Central memory CD8-positive, alpha-beta T cell (primary cell): ENCODE measurements at regions not wholly inside any gene's neighbourhood (a gene's known extent, or its start where the extent isn't known, plus 50 kb on each side); places are given as distances from the start of the nearest gene placed in this dataset.

ENCODE experiments used
- ATAC-seq: fragments of 150-1000 bp; cut with Tn5 transposase; replicated peaks from 2 replicates; pipeline ENCODE4 v1.10.0; 2022; ENCODE audit warnings: mild to moderate bottlenecking, moderate FRiP score, moderate number of reproducible peaks; ENCODE audit not compliant: poor library complexity, severe bottlenecking; ENCODE audit errors: extremely low read depth
- DNase-seq, 2 donors: peaks; one replicate each; pipeline ENCODE4 v3.0.0; 2021; ENCODE audit warnings: low spot score in 2 of 2
- H3K27ac Mint-ChIP-seq: one replicate; pipeline ENCODE4 v1.8.0; 2022; ENCODE audit warnings: low read depth, mild to moderate bottlenecking, moderate library complexity, mixed read lengths
- H3K27me3 Mint-ChIP-seq: one replicate; pipeline ENCODE4 v1.8.0; 2022; ENCODE audit warnings: mixed read lengths
- H3K36me3 Mint-ChIP-seq: one replicate; pipeline ENCODE4 v1.8.0; 2022; ENCODE audit warnings: mild to moderate bottlenecking, moderate library complexity, mixed read lengths; ENCODE audit not compliant: insufficient read depth
- H3K4me1 Mint-ChIP-seq: one replicate; pipeline ENCODE4 v1.8.0; 2022; ENCODE audit warnings: mixed read lengths
- H3K4me3 Mint-ChIP-seq: one replicate; pipeline ENCODE4 v1.8.0; 2022; ENCODE audit warnings: mild to moderate bottlenecking, moderate library complexity, mixed read lengths
- H3K9me3 Mint-ChIP-seq: one replicate; pipeline ENCODE4 v1.8.0; 2022; ENCODE audit warnings: mixed read lengths

DNA sequence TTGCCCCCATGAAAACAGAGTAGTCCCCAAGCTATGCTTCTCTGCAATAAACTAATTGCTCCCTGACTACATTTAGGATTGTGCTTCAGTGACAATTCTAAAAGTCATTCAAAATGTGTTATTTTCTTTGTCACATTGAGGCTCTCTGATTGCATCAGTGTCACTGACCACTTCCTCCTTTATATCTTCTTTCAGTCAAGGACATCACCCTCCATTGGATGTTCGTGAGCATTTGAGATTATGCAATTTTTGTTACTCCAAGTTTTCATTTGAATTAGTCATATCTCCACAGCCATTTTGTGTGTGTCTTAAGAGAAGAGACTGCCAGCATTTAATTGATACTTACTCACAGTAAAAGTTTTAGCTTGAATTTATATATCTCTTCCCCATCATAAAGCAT is 780.8 kb upstream of the GCFC2 start:
- DNase-seq (no peak), ATAC-seq (no peak)
- Mint-ChIP-seq H3K4me3 (no peak overlapping the region), H3K27me3 (no peaks in the 10 kb centered on the region), H3K9me3 (peaks cover 12% of the 10 kb centered on the region), H3K27ac (no peak overlapping the region), H3K36me3 (no peaks in the 10 kb centered on the region), H3K4me1 (no peaks in the 10 kb centered on the region)

DNA sequence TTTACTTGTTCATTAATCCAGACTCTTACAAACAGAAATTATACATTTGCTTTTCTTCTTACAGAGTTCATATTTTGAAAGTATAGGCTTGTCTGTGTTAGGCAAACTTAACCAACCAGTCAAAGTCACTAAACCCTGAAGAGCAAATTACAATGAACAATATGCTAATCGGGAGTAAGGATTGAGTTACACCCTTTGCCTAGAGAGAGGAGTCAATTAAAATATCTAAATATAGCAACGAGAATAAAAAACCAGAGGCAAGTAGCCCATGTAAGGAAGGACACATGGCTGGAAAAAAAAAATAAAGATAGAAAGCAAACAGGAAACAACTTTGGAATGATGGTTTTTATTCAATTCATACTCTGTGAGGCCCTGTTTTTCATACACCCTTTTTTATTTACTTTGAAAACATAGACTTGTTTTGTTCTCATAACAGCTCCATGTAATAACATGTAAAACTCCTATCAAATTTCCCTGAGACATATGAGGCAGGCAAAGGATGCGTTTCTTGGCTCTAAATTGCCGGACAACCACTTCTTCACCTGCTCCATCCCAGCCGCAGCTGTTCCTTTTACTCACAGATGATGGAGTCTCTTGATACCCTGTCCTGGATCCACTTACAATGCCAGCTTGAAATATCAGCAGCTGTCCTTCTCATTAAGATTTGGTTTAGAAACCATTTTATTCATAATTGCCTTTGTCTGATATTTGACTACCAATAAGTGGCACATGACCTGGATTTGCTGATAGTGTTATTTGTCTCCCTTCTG is 767.7 kb upstream of the GCFC2 start:
- H3K27ac Mint-ChIP-seq = no peak overlapping the region
- no peak for ATAC-seq
- DNase-seq = no peak

DNA sequence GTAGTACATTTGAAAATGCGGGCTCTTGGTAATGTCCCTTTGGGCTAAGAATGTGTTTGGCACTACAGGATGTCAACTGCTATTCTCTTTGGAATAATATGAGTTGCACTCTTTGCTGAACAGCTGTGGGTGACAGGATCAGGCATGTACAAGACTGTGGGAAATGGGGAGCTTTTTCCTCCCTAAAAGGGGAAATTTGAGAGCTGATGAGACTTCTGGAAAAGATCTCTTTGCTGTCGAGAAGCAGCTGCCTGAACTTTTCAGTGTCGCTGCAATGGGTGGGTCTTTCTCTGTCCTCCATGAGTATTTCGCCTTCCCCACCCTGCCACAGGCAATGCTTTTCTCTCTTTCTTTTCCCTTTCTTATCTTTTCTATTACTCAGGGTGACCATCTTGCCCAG is 762.2 kb upstream of the GCFC2 start:
- ATAC-seq (no peak), DNase-seq (no peak)
- Mint-ChIP-seq H3K27ac (no peak overlapping the region), H3K4me3 (no peak overlapping the region), H3K9me3 (peaks cover 6% of the 10 kb centered on the region), H3K4me1 (no peaks in the 10 kb centered on the region), H3K36me3 (no peaks in the 10 kb centered on the region), H3K27me3 (no peaks in the 10 kb centered on the region)

More for the DNA sequence above, 767.7 kb upstream of the GCFC2 start:
- Mint-ChIP-seq H3K4me3 (no peak overlapping the region), H3K27me3 (no peaks in the 10 kb centered on the region), H3K4me1 (no peaks in the 10 kb centered on the region), H3K36me3 (no peaks in the 10 kb centered on the region), H3K9me3 (peaks cover 21% of the 10 kb centered on the region)

DNA sequence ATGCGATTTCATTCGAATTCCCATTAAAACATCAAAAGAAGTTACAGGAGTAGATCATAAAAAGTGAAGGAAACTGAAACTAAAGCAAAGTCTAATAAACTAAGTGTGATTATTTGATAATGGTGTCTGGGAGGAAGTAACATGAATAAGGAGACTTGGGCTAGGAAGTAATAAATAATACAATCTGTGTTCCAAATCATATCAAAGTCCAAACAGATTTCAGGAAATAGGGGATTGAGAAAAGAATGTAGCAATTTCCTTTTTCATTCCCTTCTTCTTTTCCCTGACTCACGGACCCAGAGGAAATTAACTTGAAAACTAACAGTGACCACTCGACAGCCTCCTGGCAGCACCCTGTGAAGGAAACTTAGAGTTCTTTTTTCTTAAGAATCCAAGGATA is 758.4 kb upstream of the GCFC2 start:
- no peak for ATAC-seq
- DNase-seq = no peak

DNA sequence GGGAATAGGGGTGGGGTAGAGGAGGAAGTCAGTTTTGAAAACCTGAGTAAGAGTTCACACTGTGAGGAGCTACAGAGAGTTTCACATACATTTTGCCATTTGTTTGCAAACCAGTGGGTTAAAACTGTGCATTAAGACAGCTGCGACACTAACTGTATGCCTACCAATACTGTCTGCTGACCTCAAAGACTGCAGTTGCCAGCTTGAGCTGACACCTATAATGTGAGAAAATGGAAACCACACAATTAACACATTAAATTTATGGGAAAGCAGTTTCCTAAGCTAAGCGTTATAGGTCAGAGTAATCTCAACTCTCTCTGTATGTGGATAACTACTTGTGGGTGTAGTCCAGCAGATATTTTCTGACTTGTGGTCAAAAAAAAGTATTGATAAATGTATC is 756.6 kb upstream of the GCFC2 start:
- H3K27ac Mint-ChIP-seq = no peak overlapping the region
- DNase-seq (no peak), ATAC-seq (no peak)
- H3K9me3 Mint-ChIP-seq = peaks cover 5% of the 10 kb centered on the region
- H3K36me3 Mint-ChIP-seq = no peaks in the 10 kb centered on the region
- H3K27me3 Mint-ChIP-seq = no peaks in the 10 kb centered on the region
- no peaks in the 10 kb centered on the region for H3K4me1 Mint-ChIP-seq
- H3K4me3 Mint-ChIP-seq = no peak overlapping the region

More for the DNA sequence above, 758.4 kb upstream of the GCFC2 start:
- no peak overlapping the region for H3K4me3 Mint-ChIP-seq
- H3K9me3 Mint-ChIP-seq = peaks cover 11% of the 10 kb centered on the region
- no peak overlapping the region for H3K27ac Mint-ChIP-seq
- no peaks in the 10 kb centered on the region for H3K4me1 Mint-ChIP-seq
- H3K27me3 Mint-ChIP-seq = no peaks in the 10 kb centered on the region
- H3K36me3 Mint-ChIP-seq = no peaks in the 10 kb centered on the region

DNA sequence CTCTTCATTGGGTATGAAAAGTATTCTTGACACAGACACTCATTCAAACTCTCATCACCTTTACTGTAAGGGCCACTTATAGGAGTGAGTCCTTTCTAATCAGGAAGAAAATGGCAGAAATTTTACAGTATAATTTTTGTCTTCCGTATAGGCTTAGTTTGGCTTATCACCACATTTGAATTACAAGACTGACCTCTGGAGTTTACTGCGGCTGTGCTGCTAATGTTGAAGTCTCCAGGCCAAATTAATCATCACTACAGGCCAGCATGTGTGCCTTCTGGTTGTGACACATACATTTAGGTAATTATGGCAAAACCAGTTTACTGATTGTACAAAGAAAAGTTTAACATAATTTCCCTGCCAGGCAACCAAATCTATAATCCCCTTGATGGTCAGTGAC is 753.6 kb upstream of the GCFC2 start:
- ATAC-seq (no peak), DNase-seq (no peak)
- H3K27me3 Mint-ChIP-seq = no peaks in the 10 kb centered on the region
- peaks cover 8% of the 10 kb centered on the region for H3K9me3 Mint-ChIP-seq
- H3K4me3 Mint-ChIP-seq = no peak overlapping the region
- no peaks in the 10 kb centered on the region for H3K4me1 Mint-ChIP-seq
- H3K27ac Mint-ChIP-seq = no peak overlapping the region
- H3K36me3 Mint-ChIP-seq = no peaks in the 10 kb centered on the region

DNA sequence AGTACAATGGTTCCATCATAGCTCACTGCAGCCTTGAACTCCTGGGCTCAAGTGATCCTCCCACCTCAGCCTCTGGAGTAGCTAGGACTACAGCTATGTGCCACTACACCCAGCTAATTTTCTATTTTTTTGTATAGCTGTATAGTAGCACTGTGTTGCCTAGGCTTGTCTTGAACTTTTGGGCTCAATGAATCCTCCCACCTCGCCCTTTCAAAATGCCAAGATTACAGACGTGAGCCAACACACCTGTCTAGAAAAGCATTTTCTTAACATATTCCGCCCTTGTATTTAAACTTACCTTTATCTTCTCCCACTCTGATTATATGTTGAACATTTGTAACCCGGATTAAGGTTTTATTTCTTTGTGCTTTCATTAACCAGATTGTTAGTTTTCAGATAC is 750.7 kb upstream of the GCFC2 start:
- Mint-ChIP-seq H3K36me3 (no peaks in the 10 kb centered on the region), H3K4me1 (no peaks in the 10 kb centered on the region), H3K27me3 (no peaks in the 10 kb centered on the region), H3K9me3 (peaks cover 25% of the 10 kb centered on the region), H3K4me3 (no peak overlapping the region), H3K27ac (no peak overlapping the region)
- DNase-seq = no peak
- no peak for ATAC-seq

DNA sequence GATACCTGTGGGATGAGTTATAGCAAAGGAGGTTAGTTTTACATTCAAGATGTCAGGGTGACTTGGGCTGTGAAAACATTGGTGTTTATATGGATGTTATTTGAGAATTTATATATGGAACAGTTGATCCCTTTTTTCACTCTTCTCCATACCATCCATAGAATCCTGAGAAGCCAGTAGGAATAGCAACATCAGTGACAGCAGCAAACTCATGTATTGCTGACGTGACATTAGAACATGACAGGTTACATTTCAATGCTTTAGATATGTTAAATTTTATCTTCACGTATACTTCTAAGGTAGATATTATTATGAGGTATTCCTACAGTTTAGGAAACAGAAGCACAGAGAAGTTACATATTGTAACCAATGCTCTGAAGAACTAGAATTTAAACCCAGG is 745.2 kb upstream of the GCFC2 start:
- H3K4me3 Mint-ChIP-seq = no peak overlapping the region
- no peak overlapping the region for H3K27ac Mint-ChIP-seq
- ATAC-seq = no peak
- no peaks in the 10 kb centered on the region for H3K27me3 Mint-ChIP-seq
- peaks cover 1% of the 10 kb centered on the region for H3K36me3 Mint-ChIP-seq
- peaks cover 22% of the 10 kb centered on the region for H3K9me3 Mint-ChIP-seq
- no peak for DNase-seq
- H3K4me1 Mint-ChIP-seq = no peaks in the 10 kb centered on the region

DNA sequence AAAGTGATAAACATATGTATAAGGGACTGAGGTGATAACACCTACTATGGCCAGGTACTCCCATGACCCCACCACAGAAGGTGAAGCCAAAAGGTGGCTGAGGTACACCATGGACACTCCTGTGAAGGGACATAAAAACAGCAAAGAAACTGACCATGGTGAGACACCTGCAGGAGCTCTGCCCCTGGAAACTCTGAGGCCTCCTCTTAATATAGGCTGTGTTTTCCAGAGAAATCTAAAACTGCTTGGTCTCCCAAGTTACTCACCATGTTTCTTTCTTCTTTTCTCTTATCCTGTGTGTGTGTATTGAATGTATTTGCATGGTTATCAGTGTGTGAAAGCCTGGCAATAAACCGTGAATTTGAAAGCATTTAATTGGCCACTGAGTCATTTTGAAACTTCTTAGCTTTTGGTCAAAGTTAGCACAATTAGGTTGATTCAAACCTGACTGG is 739.3 kb upstream of the GCFC2 start:
- Mint-ChIP-seq H3K4me1 (no peaks in the 10 kb centered on the region), H3K27ac (no peak overlapping the region), H3K27me3 (no peaks in the 10 kb centered on the region), H3K9me3 (peaks cover 23% of the 10 kb centered on the region), H3K4me3 (no peak overlapping the region), H3K36me3 (no peaks in the 10 kb centered on the region)
- no peak for DNase-seq
- ATAC-seq = no peak

DNA sequence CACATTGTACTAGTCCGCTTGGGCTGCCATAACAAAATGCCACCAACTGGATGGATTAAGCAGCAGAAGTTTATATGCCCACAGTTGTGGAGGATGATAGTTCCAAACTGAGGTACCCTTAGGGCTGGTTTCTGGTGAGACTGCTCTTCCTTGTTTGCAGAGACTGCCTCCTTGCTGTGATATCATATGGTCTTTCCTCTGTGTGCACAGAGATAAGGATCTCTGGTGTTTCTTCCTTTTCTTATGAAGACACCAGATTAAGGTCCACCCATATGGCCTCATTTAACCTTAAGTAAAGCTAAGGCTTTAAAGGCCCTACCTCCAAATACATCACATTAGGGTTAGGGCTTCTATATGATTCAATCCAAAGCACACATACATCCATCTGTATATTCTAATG is 738.2 kb upstream of the GCFC2 start:
- Mint-ChIP-seq H3K36me3 (no peaks in the 10 kb centered on the region), H3K4me3 (no peak overlapping the region), H3K27me3 (no peaks in the 10 kb centered on the region), H3K9me3 (peaks cover 23% of the 10 kb centered on the region), H3K4me1 (no peaks in the 10 kb centered on the region), H3K27ac (no peak overlapping the region)
- no peak for ATAC-seq
- DNase-seq = no peak

DNA sequence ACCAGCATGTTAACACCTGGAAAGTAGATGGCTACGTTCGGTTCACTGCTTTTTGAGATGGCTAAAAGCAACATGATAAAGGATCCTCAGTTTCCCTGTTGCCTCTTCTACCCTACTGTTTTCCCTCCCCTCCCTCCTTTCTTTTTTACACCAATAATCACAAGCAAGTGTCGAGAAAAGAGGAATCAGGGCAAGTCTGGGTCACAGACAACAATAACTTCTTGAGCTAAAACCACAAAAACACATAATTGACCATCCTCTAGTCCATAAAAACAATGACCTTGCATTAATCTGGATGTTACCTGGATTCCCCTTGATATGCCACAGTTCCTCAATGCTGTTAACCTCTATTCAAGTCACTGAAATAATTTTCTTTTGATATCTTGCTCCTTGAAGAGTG is 736.6 kb upstream of the GCFC2 start:
- Mint-ChIP-seq H3K27me3 (no peaks in the 10 kb centered on the region), H3K27ac (no peak overlapping the region), H3K4me3 (no peak overlapping the region), H3K9me3 (peaks cover 23% of the 10 kb centered on the region), H3K36me3 (no peaks in the 10 kb centered on the region), H3K4me1 (no peaks in the 10 kb centered on the region)
- no peak for ATAC-seq
- DNase-seq = no peak

DNA sequence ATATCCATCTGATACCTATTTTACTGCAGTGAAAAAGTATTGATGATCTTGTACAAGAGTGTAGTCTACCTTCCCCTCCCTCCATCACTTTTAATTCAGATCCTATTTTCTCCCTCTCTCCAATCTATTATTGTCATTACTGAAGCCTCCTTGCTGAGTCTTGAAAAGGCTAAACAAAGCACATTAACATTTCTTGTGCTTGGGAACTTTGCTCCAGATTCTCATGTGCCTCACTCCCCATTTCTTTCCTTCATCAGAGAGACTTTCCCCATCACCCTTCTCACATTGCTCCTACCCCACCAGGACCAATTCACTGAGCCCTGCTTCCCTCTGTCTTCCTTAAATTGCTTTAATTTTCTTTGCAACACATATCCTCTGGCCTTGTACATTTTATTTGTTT is 736.2 kb upstream of the GCFC2 start:
- no peak overlapping the region for H3K27ac Mint-ChIP-seq
- H3K4me3 Mint-ChIP-seq = no peak overlapping the region
- DNase-seq = no peak
- peaks cover 23% of the 10 kb centered on the region for H3K9me3 Mint-ChIP-seq
- H3K36me3 Mint-ChIP-seq = no peaks in the 10 kb centered on the region
- no peak for ATAC-seq
- no peaks in the 10 kb centered on the region for H3K4me1 Mint-ChIP-seq
- H3K27me3 Mint-ChIP-seq = no peaks in the 10 kb centered on the region

DNA sequence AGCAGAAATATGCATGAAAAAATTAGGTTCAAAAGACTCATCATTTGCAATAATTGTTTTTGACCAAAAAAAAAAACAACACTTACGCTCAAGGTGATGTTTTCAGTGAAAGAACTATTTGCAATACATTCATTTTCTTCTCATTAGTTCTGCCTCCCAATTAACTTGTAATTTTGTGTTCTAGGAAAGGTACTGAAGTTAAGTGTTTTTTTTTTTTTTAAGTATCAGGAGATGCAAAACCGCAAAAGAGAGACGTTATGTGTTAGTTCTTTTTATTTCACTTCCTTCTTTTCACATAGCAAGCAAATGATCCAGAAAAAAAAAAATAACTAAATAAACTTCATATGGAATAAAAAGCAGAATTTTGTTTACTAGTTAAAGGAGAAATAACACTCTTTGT is 735.2 kb upstream of the GCFC2 start:
- Mint-ChIP-seq H3K4me3 (no peak overlapping the region), H3K36me3 (no peaks in the 10 kb centered on the region), H3K4me1 (no peaks in the 10 kb centered on the region), H3K27ac (no peak overlapping the region), H3K27me3 (no peaks in the 10 kb centered on the region), H3K9me3 (peaks cover 23% of the 10 kb centered on the region)
- no peak for DNase-seq
- ATAC-seq = no peak
